Thymus (tissue), 11 donors: ENCODE measurements at regions not wholly inside any gene's neighbourhood (a gene's known extent, or its start where the extent isn't known, plus 50 kb on each side); places are given as distances from the start of the nearest gene placed in this dataset.

Experiments
- DNase-seq, 9 donors: peaks; one replicate each; pipeline ENCODE4 v3.0.0-alpha.2; 2013; ENCODE audit warnings: low spot score in 9 of 9, low read depth in 6 of 9, missing footprints in 1 of 9
- H3K27ac ChIP-seq, 2 donors: one replicate each; pipeline ENCODE4 v1.5.1; 2013; ENCODE audit warnings: control low read depth in 1 of 2, low read depth in 1 of 2, low read length in 1 of 2, mild to moderate bottlenecking in 1 of 2, moderate library complexity in 1 of 2
- H3K27me3 ChIP-seq, 2 donors: one replicate each; pipeline ENCODE4 v1.5.1; 2013; ENCODE audit warnings: low read length in 1 of 2; ENCODE audit not compliant: control insufficient read depth in 2 of 2, insufficient read depth in 1 of 2
- H3K36me3 ChIP-seq, 2 donors: one replicate each; pipeline ENCODE4 v1.5.1; 2013; ENCODE audit warnings: low read length in 1 of 2, mild to moderate bottlenecking in 1 of 2, moderate library complexity in 1 of 2; ENCODE audit not compliant: control insufficient read depth in 2 of 2, insufficient read depth in 2 of 2
- H3K4me1 ChIP-seq, 2 donors: one replicate each; pipeline ENCODE4 v1.5.1; 2013; ENCODE audit warnings: low read length in 2 of 2; ENCODE audit not compliant: control insufficient read depth in 2 of 2, insufficient read depth in 2 of 2
- H3K4me3 ChIP-seq, 2 donors: one replicate each; pipeline ENCODE4 v1.5.1; 2013; ENCODE audit warnings: low read length in 2 of 2, control low read depth in 1 of 2, mild to moderate bottlenecking in 1 of 2
- H3K9me3 ChIP-seq, 2 donors: one replicate each; pipeline ENCODE4 v1.5.1; 2013; ENCODE audit warnings: low read length in 1 of 2, mild to moderate bottlenecking in 1 of 2; ENCODE audit not compliant: control insufficient read depth in 2 of 2, insufficient read depth in 1 of 2
- WGBS: extraction: QIAGEN DNeasy Blood & Tissue Kit; methylation state at CpG from one replicate; pipeline ENCODE4 v1.1.7; 2013; 5-methylcytosine and 5-hydroxymethylcytosine counted together
- donor health status: healthy.

DNA sequence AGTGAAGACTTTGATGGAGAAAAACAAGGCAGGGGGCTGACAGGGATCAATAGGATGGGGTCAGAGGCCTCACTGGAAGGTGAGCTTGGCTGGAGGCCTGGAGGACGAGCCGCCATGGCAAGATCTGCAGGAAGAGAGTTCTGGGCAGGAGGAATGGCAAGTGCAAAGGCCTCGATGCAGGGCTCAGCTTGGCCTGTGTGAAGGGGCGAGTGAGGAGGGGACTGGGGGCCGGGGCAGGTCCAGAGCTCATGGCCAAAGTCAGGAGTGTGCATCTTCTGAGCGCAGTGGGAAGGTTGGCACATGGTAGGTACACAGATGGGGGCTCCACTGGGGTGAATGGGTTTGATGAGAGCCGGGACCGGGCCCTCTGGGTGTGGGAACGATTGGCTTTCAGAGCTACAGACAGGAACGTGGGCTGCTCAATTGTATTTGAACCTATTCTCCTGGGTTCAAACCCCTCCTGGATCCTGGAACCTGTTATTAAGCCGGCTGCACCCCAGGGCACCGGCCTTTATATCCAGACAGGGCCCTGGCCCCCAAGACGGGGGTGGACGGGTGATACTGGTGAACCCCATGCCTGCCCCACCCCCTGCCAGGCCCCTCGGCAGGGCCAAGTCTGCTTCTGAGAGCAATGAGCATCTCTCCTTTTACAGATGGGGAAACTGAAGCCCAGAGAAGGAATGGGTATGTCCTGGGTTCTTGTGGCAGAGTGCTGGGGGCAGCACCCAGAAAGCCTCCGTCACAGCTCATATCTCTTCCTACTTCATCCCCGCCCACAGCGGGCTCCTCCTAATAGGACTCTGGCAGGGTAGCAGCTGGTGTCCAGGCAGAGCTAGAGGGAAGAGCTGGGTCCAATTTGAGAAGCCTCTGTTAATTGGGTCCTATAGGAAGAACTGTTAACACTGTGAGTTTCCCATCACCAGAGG is 106.1 kb downstream of the CEBPB start:
- H3K9me3 ChIP-seq = no peaks in the 10 kb centered on the region
- no peak overlapping the region for H3K27ac ChIP-seq
- no peak overlapping the region for H3K4me3 ChIP-seq
- no peaks in the 10 kb centered on the region for H3K36me3 ChIP-seq
- no peaks in the 10 kb centered on the region for H3K27me3 ChIP-seq
- WGBS = 95% methylated on average over 18 of the region's 18 CpGs
- no peak for DNase-seq
- H3K4me1 ChIP-seq = peaks cover 0 to 8% of the 10 kb centered on the region in 2 donors

- no peaks in the 10 kb centered on the region for H3K9me3 ChIP-seq
- no peak overlapping the region for H3K4me3 ChIP-seq
- peaks cover 0 to 12% of the 10 kb centered on the region in 2 donors for H3K4me1 ChIP-seq
- WGBS = 62% methylated on average over 14 of the region's 14 CpGs
- no peak overlapping the region for H3K27ac ChIP-seq
- no peaks in the 10 kb centered on the region for H3K36me3 ChIP-seq
- no peaks in the 10 kb centered on the region for H3K27me3 ChIP-seq
- peak in 1 of 9 donors; percentile 16 for DNase-seq
Measured at GRCh38 chr20:50297498-50298376, 107.1 kb downstream of the CEBPB start.

DNA sequence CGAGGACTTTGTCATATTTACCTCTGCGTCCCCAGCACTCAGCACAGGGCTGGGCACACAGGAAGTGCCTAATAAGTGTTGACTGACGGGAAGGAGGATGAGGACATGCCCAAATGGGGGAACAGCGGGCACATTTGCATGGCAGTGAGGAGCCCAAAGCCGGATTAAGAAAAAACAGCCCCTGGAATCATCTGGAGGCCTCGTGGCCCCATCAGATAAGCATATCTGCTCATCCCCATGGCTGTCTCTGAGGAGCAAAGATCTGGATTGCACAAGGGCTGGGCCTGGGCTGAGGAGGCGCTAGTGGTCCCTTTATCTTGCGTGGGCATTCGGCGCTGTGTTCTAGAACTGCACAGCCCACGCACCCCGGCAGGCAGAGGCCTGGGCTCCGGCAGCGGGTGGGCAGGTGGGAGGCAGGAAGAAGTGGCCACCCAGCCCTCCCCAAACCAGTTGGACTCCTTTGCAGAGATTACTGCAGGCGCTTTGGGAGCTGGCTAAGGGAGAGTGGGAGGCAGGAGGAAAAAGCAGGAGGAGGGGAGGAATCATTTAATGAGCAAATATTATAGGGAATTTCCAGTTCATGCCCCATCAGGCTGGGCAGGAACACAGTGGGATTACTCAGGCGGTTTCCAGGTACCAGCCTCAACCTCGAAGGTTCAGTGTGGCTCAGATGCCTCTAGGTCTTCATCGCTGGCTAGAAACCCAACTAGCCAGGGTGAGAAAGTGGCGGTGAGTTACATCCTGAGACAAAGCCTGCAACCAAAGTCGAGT is 108.1 kb downstream of the CEBPB start:
- H3K4me1 ChIP-seq = peaks cover 0 to 11% of the 10 kb centered on the region in 2 donors
- no peaks in the 10 kb centered on the region for H3K9me3 ChIP-seq
- 94% methylated on average over 20 of the region's 20 CpGs for WGBS
- no peaks in the 10 kb centered on the region for H3K36me3 ChIP-seq
- H3K27ac ChIP-seq = no peak overlapping the region
- no peaks in the 10 kb centered on the region for H3K27me3 ChIP-seq
- no peak for DNase-seq
- no peak overlapping the region for H3K4me3 ChIP-seq

- Histone ChIP-seq H3K27me3 (no peaks in the 10 kb centered on the region), H3K36me3 (no peaks in the 10 kb centered on the region), H3K9me3 (no peaks in the 10 kb centered on the region), H3K4me1 (peaks cover 0 to 13% of the 10 kb centered on the region in 2 donors), H3K27ac (no peak overlapping the region), H3K4me3 (no peak overlapping the region)
- no peak for DNase-seq
- WGBS = 98% methylated on average over 6 of the region's 6 CpGs
Measured at GRCh38 chr20:50299325-50299629, 108.6 kb downstream of the CEBPB start.

- Histone ChIP-seq H3K4me1 (peaks cover 0 to 17% of the 10 kb centered on the region in 2 donors), H3K4me3 (no peak overlapping the region), H3K36me3 (no peaks in the 10 kb centered on the region), H3K9me3 (no peaks in the 10 kb centered on the region), H3K27me3 (no peaks in the 10 kb centered on the region), H3K27ac (no peak overlapping the region)
- DNase-seq = no peak
- 94% methylated on average over 3 of the region's 3 CpGs for WGBS
Measured at GRCh38 chr20:50301165-50301564, 110.5 kb downstream of the CEBPB start.

DNA sequence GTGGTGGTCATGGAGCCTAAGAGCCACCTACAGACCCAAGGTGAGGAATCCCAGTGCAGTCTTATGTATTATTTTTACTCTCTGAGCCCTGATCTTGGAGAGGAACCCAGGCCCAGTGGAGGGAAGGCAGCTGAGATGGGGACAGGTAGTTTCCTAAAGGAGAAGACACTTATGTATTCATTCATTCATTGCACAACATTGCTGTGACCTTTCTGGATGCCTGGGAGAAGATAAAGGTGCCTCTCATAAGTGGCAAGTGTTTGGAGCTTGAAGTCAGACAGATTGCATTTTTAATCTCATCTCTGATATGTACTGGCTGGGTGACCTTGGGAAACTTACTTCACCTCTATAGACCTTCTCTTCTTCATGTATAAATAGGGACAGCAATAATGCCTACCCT is 111.1 kb downstream of the CEBPB start:
- no peak for DNase-seq
- H3K4me1 ChIP-seq = peaks cover 0 to 17% of the 10 kb centered on the region in 2 donors
- H3K27ac ChIP-seq = no peak overlapping the region
- H3K4me3 ChIP-seq = no peak overlapping the region
- no peaks in the 10 kb centered on the region for H3K27me3 ChIP-seq
- no peaks in the 10 kb centered on the region for H3K36me3 ChIP-seq
- no peaks in the 10 kb centered on the region for H3K9me3 ChIP-seq

GRCh38 chr20:50302341-50303057 is 111.9 kb downstream of the CEBPB start:
- Histone ChIP-seq H3K4me3 (no peak overlapping the region), H3K27ac (no peak overlapping the region), H3K9me3 (no peaks in the 10 kb centered on the region), H3K4me1 (peaks cover 0 to 13% of the 10 kb centered on the region in 2 donors), H3K27me3 (no peaks in the 10 kb centered on the region), H3K36me3 (no peaks in the 10 kb centered on the region)
- WGBS = 38% methylated on average over 10 of the region's 10 CpGs
- no peak for DNase-seq

GRCh38 chr20:50303573-50304500 is 113.2 kb downstream of the CEBPB start:
- 91% methylated on average over 11 of the region's 11 CpGs for WGBS
- Histone ChIP-seq H3K27me3 (no peaks in the 10 kb centered on the region), H3K4me3 (no peak overlapping the region), H3K36me3 (no peaks in the 10 kb centered on the region), H3K9me3 (no peaks in the 10 kb centered on the region), H3K4me1 (peaks cover 0 to 15% of the 10 kb centered on the region in 2 donors), H3K27ac (peak overlapping the region in 1 of 2 donors; percentile 32)
- DNase-seq = no peak
